Liver (tissue), 7 donors: ENCODE measurements at regions not wholly inside any gene's neighbourhood (a gene's known extent, or its start where the extent isn't known, plus 50 kb on each side); places are given as distances from the start of the nearest gene placed in this dataset.

Experiments
- DNase-seq: peaks from one replicate; pipeline ENCODE4 v3.0.0-alpha.2; 2017; ENCODE audit warnings: low spot score
- H3K27ac ChIP-seq, 2 donors: one replicate each; pipeline ENCODE4 v1.7.0; 2013; ENCODE audit warnings: inconsistent platforms in 2 of 2, low read length in 2 of 2, control low read depth in 1 of 2, low read depth in 1 of 2, mild to moderate bottlenecking in 1 of 2
- H3K27me3 ChIP-seq, 4 donors: one replicate each; pipeline versions ENCODE4 v1.6.1 to v1.7.0; 2013; ENCODE audit warnings: low read length in 3 of 4, inconsistent platforms in 1 of 4, mild to moderate bottlenecking in 1 of 4, moderate library complexity in 1 of 4; ENCODE audit not compliant: control insufficient read depth in 4 of 4, insufficient read depth in 4 of 4
- H3K36me3 ChIP-seq, 4 donors: one replicate each; pipeline versions ENCODE4 v1.6.1 to v1.7.0; 2013; ENCODE audit warnings: low read length in 3 of 4, mild to moderate bottlenecking in 3 of 4, low read depth in 1 of 4, moderate library complexity in 1 of 4; ENCODE audit not compliant: control insufficient read depth in 4 of 4, insufficient read depth in 3 of 4
- H3K4me1 ChIP-seq, 4 donors: one replicate each; pipeline versions ENCODE4 v1.6.1 to v1.7.0; 2013; ENCODE audit warnings: low read length in 3 of 4, mild to moderate bottlenecking in 3 of 4, moderate library complexity in 1 of 4; ENCODE audit not compliant: control insufficient read depth in 4 of 4, insufficient read depth in 4 of 4
- H3K4me3 ChIP-seq, 3 donors: one replicate each; pipeline versions ENCODE4 v1.6.1 to v1.7.0; 2013; ENCODE audit warnings: low read length in 3 of 3, control low read depth in 1 of 3, low read depth in 1 of 3, mild to moderate bottlenecking in 1 of 3
- H3K9ac ChIP-seq, 2 donors: one replicate each; pipeline ENCODE4 v1.7.0; 2013; ENCODE audit warnings: low read length in 2 of 2, mild to moderate bottlenecking in 2 of 2, moderate library complexity in 2 of 2, control low read depth in 1 of 2, low read depth in 1 of 2
- H3K9me3 ChIP-seq, 4 donors: one replicate each; pipeline versions ENCODE4 v1.6.1 to v1.7.0; 2013; ENCODE audit warnings: low read length in 3 of 4; ENCODE audit not compliant: control insufficient read depth in 4 of 4
- EGR1 ChIP-seq, 2 donors: IDR thresholded peaks; 2 replicates each; pipeline ENCODE4 v1.6.1; 2016 to 2018; ENCODE audit warnings: antibody characterized with exemption in 2 of 2, low read depth in 2 of 2
- FOXA2 ChIP-seq: IDR thresholded peaks from 2 replicates; pipeline ENCODE4 v1.6.1; 2016; ENCODE audit warnings: antibody characterized with exemption
- GABPA ChIP-seq, 2 donors: IDR thresholded peaks in 1 of 2; conservative IDR thresholded peaks in 1 of 2; 2 replicates each; pipeline ENCODE4 v1.6.1; 2016; ENCODE audit warnings: antibody characterized with exemption in 2 of 2, mild to moderate bottlenecking in 1 of 2, moderate library complexity in 1 of 2
- HNF4A ChIP-seq, 2 donors: conservative IDR thresholded peaks; 2 replicates each; pipeline ENCODE4 v1.6.1; 2016; ENCODE audit warnings: antibody characterized with exemption in 2 of 2, mild to moderate bottlenecking in 2 of 2
- JUND ChIP-seq, 2 donors: IDR thresholded peaks; 2 replicates each; pipeline ENCODE4 v1.6.1; 2016; ENCODE audit warnings: antibody characterized with exemption in 2 of 2
- MAX ChIP-seq: IDR thresholded peaks from 2 replicates; pipeline ENCODE4 v1.6.1; 2016; ENCODE audit warnings: antibody characterized with exemption
- NR2F2 ChIP-seq: IDR thresholded peaks from 2 replicates; pipeline ENCODE4 v1.6.1; 2016; ENCODE audit warnings: antibody characterized with exemption
- RAD21 ChIP-seq, 2 donors: IDR thresholded peaks; 2 replicates each; pipeline ENCODE4 v1.6.1; 2016; ENCODE audit warnings: antibody characterized with exemption in 2 of 2, mild to moderate bottlenecking in 2 of 2
- REST ChIP-seq: IDR thresholded peaks from 2 replicates; pipeline ENCODE4 v1.6.1; 2016; ENCODE audit warnings: antibody characterized with exemption, mild to moderate bottlenecking
- RXRA ChIP-seq, 2 donors: IDR thresholded peaks; 2 replicates each; pipeline ENCODE4 v1.6.1; 2017 to 2018; ENCODE audit warnings: antibody characterized with exemption in 2 of 2, mild to moderate bottlenecking in 1 of 2
- TAF1 ChIP-seq: conservative IDR thresholded peaks from 2 replicates; pipeline ENCODE4 v1.6.1; 2016; ENCODE audit warnings: antibody characterized with exemption, mild to moderate bottlenecking
- YY1 ChIP-seq: IDR thresholded peaks from 2 replicates; pipeline ENCODE4 v1.6.1; 2016; ENCODE audit warnings: antibody characterized with exemption, mild to moderate bottlenecking
- WGBS: extraction: QIAGEN DNeasy Blood & Tissue Kit; methylation state at CpG from one replicate; pipeline ENCODE4 v1.1.7; 2013; 5-methylcytosine and 5-hydroxymethylcytosine counted together
- TF ChIP-seq, protein P1 (sequence below): IDR thresholded peaks from 2 replicates; pipeline ENCODE4 v1.6.1; 2016; ENCODE audit warnings: antibody characterized with exemption
- TF ChIP-seq, protein P2 (sequence below): IDR thresholded peaks from 2 replicates; pipeline ENCODE4 v1.6.1; 2016; ENCODE audit warnings: antibody characterized with exemption
- donor health status: healthy.
- donor health status: healthy.
- donor health status: healthy.
- donor health status: healthy.

DNA sequence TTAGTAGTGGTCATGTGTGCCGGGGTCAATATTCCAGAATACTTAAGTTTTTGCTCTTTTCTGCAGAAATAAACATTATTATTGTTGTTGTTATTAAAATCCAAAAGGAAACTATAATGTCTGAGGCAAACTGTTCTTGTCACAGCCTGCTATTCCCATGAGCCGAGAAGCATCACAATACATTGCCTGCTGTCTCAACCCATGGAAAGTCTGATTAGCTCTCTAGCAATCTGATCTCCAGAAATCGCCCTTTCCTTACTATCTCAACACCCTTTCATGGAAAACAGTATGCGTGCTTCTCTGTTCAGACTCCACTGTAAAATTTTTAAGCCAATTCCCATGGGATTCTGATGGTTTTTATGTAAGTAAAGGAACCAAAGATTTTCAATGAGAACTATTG is 811.0 kb downstream of the TUSC7 start:
- WGBS, result 62% methylated on average over 4 of the region's 4 CpGs
- no peaks in the 10 kb centered on the region for H3K9me3 ChIP-seq
- peaks cover 0 to 3% (median 0%) of the 10 kb centered on the region in 4 donors for H3K27me3 ChIP-seq
- TF ChIP-seq FOXA2 (no peak), REST (no peak), TAF1 (no peak), MAX (no peak), EGR1 (IDR thresholded peaks at IDR 0.05; ENCODE audit: low read depth in 2 of 2) (no peak), RAD21 (IDR thresholded peaks at IDR 0.05) (no peak), GABPA (IDR thresholded peaks at IDR 0.05 in 1 of 2, conservative IDR thresholded peaks at IDR 0.05 in 1 of 2) (no peak), JUND (IDR thresholded peaks at IDR 0.05) (no peak), HNF4A (conservative IDR thresholded peaks at IDR 0.05) (no peak), YY1 (no peak), RXRA (IDR thresholded peaks at IDR 0.05) (no peak), NR2F2 (no peak)
- TF ChIP-seq, protein P1, sequence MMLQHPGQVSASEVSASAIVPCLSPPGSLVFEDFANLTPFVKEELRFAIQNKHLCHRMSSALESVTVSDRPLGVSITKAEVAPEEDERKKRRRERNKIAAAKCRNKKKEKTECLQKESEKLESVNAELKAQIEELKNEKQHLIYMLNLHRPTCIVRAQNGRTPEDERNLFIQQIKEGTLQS, result no peak
- TF ChIP-seq, protein P2, sequence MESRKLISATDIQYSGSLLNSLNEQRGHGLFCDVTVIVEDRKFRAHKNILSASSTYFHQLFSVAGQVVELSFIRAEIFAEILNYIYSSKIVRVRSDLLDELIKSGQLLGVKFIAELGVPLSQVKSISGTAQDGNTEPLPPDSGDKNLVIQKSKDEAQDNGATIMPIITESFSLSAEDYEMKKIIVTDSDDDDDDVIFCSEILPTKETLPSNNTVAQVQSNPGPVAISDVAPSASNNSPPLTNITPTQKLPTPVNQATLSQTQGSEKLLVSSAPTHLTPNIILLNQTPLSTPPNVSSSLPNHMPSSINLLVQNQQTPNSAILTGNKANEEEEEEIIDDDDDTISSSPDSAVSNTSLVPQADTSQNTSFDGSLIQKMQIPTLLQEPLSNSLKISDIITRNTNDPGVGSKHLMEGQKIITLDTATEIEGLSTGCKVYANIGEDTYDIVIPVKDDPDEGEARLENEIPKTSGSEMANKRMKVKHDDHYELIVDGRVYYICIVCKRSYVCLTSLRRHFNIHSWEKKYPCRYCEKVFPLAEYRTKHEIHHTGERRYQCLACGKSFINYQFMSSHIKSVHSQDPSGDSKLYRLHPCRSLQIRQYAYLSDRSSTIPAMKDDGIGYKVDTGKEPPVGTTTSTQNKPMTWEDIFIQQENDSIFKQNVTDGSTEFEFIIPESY, result no peak
- DNase-seq, result no peak
- H3K4me3 ChIP-seq, result no peak overlapping the region
- H3K27ac ChIP-seq, result no peak overlapping the region
- no peaks in the 10 kb centered on the region for H3K4me1 ChIP-seq
- no peaks in the 10 kb centered on the region for H3K36me3 ChIP-seq
- no peak overlapping the region for H3K9ac ChIP-seq

- Histone ChIP-seq H3K4me3 (no peak overlapping the region), H3K27me3 (no peaks in the 10 kb centered on the region), H3K36me3 (no peaks in the 10 kb centered on the region), H3K27ac (no peak overlapping the region), H3K4me1 (no peaks in the 10 kb centered on the region), H3K9ac (no peak overlapping the region), H3K9me3 (no peaks in the 10 kb centered on the region)
- no peak for TF ChIP-seq TAF1
- no peak for TF ChIP-seq FOXA2
- DNase-seq, result no peak
- 68% methylated on average over 5 of the region's 5 CpGs for WGBS
These were observed 813.8 kb downstream of the TUSC7 start for GRCh38 chr3:117523418-117523817.
